Endothelial cell (in vitro differentiated cells): ENCODE measurements at regions not wholly inside any gene's neighbourhood (a gene's known extent, or its start where the extent isn't known, plus 50 kb on each side); places are given as distances from the start of the nearest gene placed in this dataset.
A peak's percentile ranks its signal among the peaks of the same experiment; 100 is the strongest.

Source experiments
- DNase-seq: peaks from one replicate; pipeline ENCODE4 v3.0.0; 2021; ENCODE audit warnings: low spot score
- H3K27ac Mint-ChIP-seq: one replicate; pipeline ENCODE4 v1.8.0; 2021; ENCODE audit warnings: mixed read lengths, inconsistent platforms; ENCODE audit not compliant: unreplicated experiment
- H3K27me3 Mint-ChIP-seq: one replicate; pipeline ENCODE4 v1.8.0; 2021; ENCODE audit warnings: mild to moderate bottlenecking, moderate library complexity, mixed read lengths, inconsistent platforms; ENCODE audit not compliant: unreplicated experiment
- H3K36me3 Mint-ChIP-seq: one replicate; pipeline ENCODE4 v1.8.0; 2021; ENCODE audit warnings: mild to moderate bottlenecking, low read depth, mixed read lengths, inconsistent platforms; ENCODE audit not compliant: unreplicated experiment
- H3K4me1 Mint-ChIP-seq: one replicate; pipeline ENCODE4 v1.8.0; 2021; ENCODE audit warnings: mild to moderate bottlenecking, mixed read lengths, inconsistent platforms; ENCODE audit not compliant: unreplicated experiment
- H3K4me3 Mint-ChIP-seq: one replicate; pipeline ENCODE4 v1.8.0; 2021; ENCODE audit warnings: mild to moderate bottlenecking, mixed read lengths, inconsistent platforms; ENCODE audit not compliant: unreplicated experiment
- H3K9me3 Mint-ChIP-seq: one replicate; pipeline ENCODE4 v1.8.0; 2021; ENCODE audit warnings: mixed read lengths, inconsistent platforms; ENCODE audit not compliant: unreplicated experiment
- CTCF ChIP-seq: fragments of 200-600 bp; sonication (generic); IDR thresholded peaks from one replicate; pipeline ENCODE4 v1.5.0; 2021; ENCODE audit warnings: antibody characterized with exemption; ENCODE audit not compliant: unreplicated experiment

GRCh38 chr3:107942951-107943749 lies 147.7 kb downstream of the CD47 start:
- Mint-ChIP-seq H3K4me1 (no peaks in the 10 kb centered on the region), H3K9me3 (no peaks in the 10 kb centered on the region), H3K27me3 (no peaks in the 10 kb centered on the region), H3K36me3 (no peaks in the 10 kb centered on the region), H3K4me3 (no peak overlapping the region), H3K27ac (no peak overlapping the region)
- TF ChIP-seq CTCF, result no peak
- DNase-seq, result no peak

- no peak for DNase-seq
- Mint-ChIP-seq H3K27me3 (no peaks in the 10 kb centered on the region), H3K9me3 (no peaks in the 10 kb centered on the region), H3K36me3 (no peaks in the 10 kb centered on the region), H3K4me1 (no peaks in the 10 kb centered on the region), H3K4me3 (no peak overlapping the region), H3K27ac (no peak overlapping the region)
- no peak for TF ChIP-seq CTCF
These were observed 148.6 kb downstream of the CD47 start for GRCh38 chr3:107942244-107942643.

- no peak for TF ChIP-seq CTCF
- Mint-ChIP-seq H3K4me3 (no peak overlapping the region), H3K4me1 (no peaks in the 10 kb centered on the region), H3K36me3 (no peaks in the 10 kb centered on the region), H3K27ac (no peak overlapping the region), H3K27me3 (no peaks in the 10 kb centered on the region), H3K9me3 (no peaks in the 10 kb centered on the region)
- no peak for DNase-seq
These were observed 151.0 kb downstream of the CD47 start for GRCh38 chr3:107939691-107940442.

GRCh38 chr3:107938143-107938542 lies 152.7 kb downstream of the CD47 start:
- no peak overlapping the region for H3K4me3 Mint-ChIP-seq
- TF ChIP-seq CTCF, result peak; percentile 28
- peak; percentile 36 for DNase-seq

GRCh38 chr3:107934808-107935207 lies 156.0 kb downstream of the CD47 start:
- Mint-ChIP-seq H3K4me3 (no peak overlapping the region), H3K9me3 (no peaks in the 10 kb centered on the region), H3K27me3 (no peaks in the 10 kb centered on the region), H3K27ac (no peak overlapping the region), H3K4me1 (no peaks in the 10 kb centered on the region), H3K36me3 (no peaks in the 10 kb centered on the region)
- no peak for DNase-seq
- TF ChIP-seq CTCF, result no peak

More at GRCh38 chr3:107938143-107938542, 152.7 kb downstream of the CD47 start:
- H3K27me3 Mint-ChIP-seq, result no peaks in the 10 kb centered on the region
- no peaks in the 10 kb centered on the region for H3K4me1 Mint-ChIP-seq
- H3K36me3 Mint-ChIP-seq, result no peaks in the 10 kb centered on the region
- H3K27ac Mint-ChIP-seq, result no peak overlapping the region
- H3K9me3 Mint-ChIP-seq, result no peaks in the 10 kb centered on the region
